Naive thymus-derived CD4-positive, alpha-beta T cell (primary cell): ENCODE measurements at regions not wholly inside any gene's neighbourhood (a gene's known extent, or its start where the extent isn't known, plus 50 kb on each side); places are given as distances from the start of the nearest gene placed in this dataset.
A peak's percentile ranks its signal among the peaks of the same experiment; 100 is the strongest.

Experiments
- ATAC-seq: fragments of 150-1000 bp; cut with Tn5 transposase; 2 replicates; pipeline ENCODE4 v1.10.0; 2021; ENCODE audit warnings: mild to moderate bottlenecking, moderate library complexity
- CTCF ChIA-PET: fragments of 350-600 bp; sonication (Branson Sonifier 250); formaldehyde crosslinking; loops from one replicate; lab custom pipeline; 2021; ENCODE audit warnings: antibody characterized with exemption; lab: Charles Lee
- POLR2A ChIA-PET: fragments of 350-600 bp; sonication (Branson Sonifier 250); formaldehyde crosslinking; loops from one replicate; lab custom pipeline; 2021; ENCODE audit warnings: antibody characterized with exemption, inconsistent platforms; lab: Charles Lee
- DNase-seq, 9 donors: peaks; one replicate each; pipeline versions ENCODE4 v3.0.0 to v3.0.0-alpha.2; 2020 to 2022; ENCODE audit warnings: mixed read lengths in 1 of 9
- H3K27ac ChIP-seq: one replicate; pipeline ENCODE4 v1.7.0; 2013; ENCODE audit warnings: mild to moderate bottlenecking, low read depth, low read length, moderate library complexity
- H3K27me3 ChIP-seq, 2 donors: one replicate each; pipeline ENCODE4 v1.7.0; 2013; ENCODE audit warnings: low read length in 2 of 2, mild to moderate bottlenecking in 2 of 2, moderate library complexity in 2 of 2; ENCODE audit not compliant: control insufficient read depth in 2 of 2, insufficient read depth in 2 of 2
- H3K36me3 ChIP-seq, 3 experiments: 1 replicate in 2 of 3; 2 replicates in 1 of 3; pipeline ENCODE4 v1.7.0; 2013; ENCODE audit warnings: low read length in 3 of 3, mild to moderate bottlenecking in 3 of 3, moderate library complexity in 1 of 3; ENCODE audit not compliant: insufficient read depth in 3 of 3, control insufficient read depth in 2 of 3
- H3K4me1 ChIP-seq, 2 donors: one replicate each; pipeline ENCODE4 v1.7.0; 2013; ENCODE audit warnings: low read length in 2 of 2, mild to moderate bottlenecking in 2 of 2, moderate library complexity in 1 of 2; ENCODE audit not compliant: control insufficient read depth in 2 of 2, insufficient read depth in 2 of 2
- H3K4me3 ChIP-seq: 2 replicates; pipeline ENCODE4 v1.7.0; 2013; ENCODE audit warnings: mild to moderate bottlenecking, low read length
- H3K9me3 ChIP-seq, 3 experiments: 1 replicate in 2 of 3; 2 replicates in 1 of 3; pipeline ENCODE4 v1.7.0; 2013; ENCODE audit warnings: low read length in 3 of 3; ENCODE audit not compliant: control insufficient read depth in 2 of 3
- H3K27ac Mint-ChIP-seq, 9 donors: one replicate each; pipeline ENCODE4 v1.8.0; 2020 to 2022; ENCODE audit warnings: mixed read lengths in 9 of 9, mild to moderate bottlenecking in 8 of 9, moderate library complexity in 5 of 9, inconsistent platforms in 2 of 9
- H3K27me3 Mint-ChIP-seq, 5 donors: one replicate each; pipeline ENCODE4 v1.8.0; 2021 to 2022; ENCODE audit warnings: mixed read lengths in 5 of 5, mild to moderate bottlenecking in 1 of 5
- H3K36me3 Mint-ChIP-seq, 5 donors: one replicate each; pipeline ENCODE4 v1.8.0; 2020 to 2022; ENCODE audit warnings: mixed read lengths in 5 of 5, mild to moderate bottlenecking in 3 of 5, inconsistent platforms in 1 of 5
- H3K4me1 Mint-ChIP-seq, 7 donors: one replicate each; pipeline ENCODE4 v1.8.0; 2020 to 2022; ENCODE audit warnings: mixed read lengths in 7 of 7, mild to moderate bottlenecking in 3 of 7, inconsistent platforms in 1 of 7
- H3K4me3 Mint-ChIP-seq, 10 donors: one replicate each; pipeline ENCODE4 v1.8.0; 2020 to 2022; ENCODE audit warnings: mild to moderate bottlenecking in 10 of 10, mixed read lengths in 10 of 10, moderate library complexity in 6 of 10, inconsistent platforms in 2 of 10
- H3K9me3 Mint-ChIP-seq, 11 donors: one replicate each; pipeline ENCODE4 v1.8.0; 2020 to 2022; ENCODE audit warnings: mixed read lengths in 11 of 11, mild to moderate bottlenecking in 4 of 11, inconsistent platforms in 1 of 11, moderate library complexity in 1 of 11
- intact Hi-C, 2 donors: fragments of 100-400 bp; cut with micrococcal nuclease; formaldehyde crosslinking; loops; one replicate each; pipeline ENCODE4 v1.15.1; 2023

GRCh38 chr7:156470399-156471320 is 169.9 kb upstream of the RNF32 start:
- Histone ChIP-seq H3K27me3 (no peaks in the 10 kb centered on the region), H3K27ac (no peak overlapping the region), H3K4me3 (no peak overlapping the region), H3K36me3 (no peaks in the 10 kb centered on the region), H3K9me3 (no peaks in the 10 kb centered on the region), H3K4me1 (no peaks in the 10 kb centered on the region)
- no peaks in the 10 kb centered on the region for H3K4me1 Mint-ChIP-seq
- H3K27ac Mint-ChIP-seq, result no peak overlapping the region
- no peak for DNase-seq
- H3K36me3 Mint-ChIP-seq, result no peaks in the 10 kb centered on the region
- peaks cover 17 to 32% (median 22%) of the 10 kb centered on the region in 5 donors for H3K27me3 Mint-ChIP-seq
- H3K4me3 Mint-ChIP-seq, result no peak overlapping the region
- no peak for ATAC-seq
- POLR2A ChIA-PET, result no interaction called here
- intact Hi-C loops, result loop anchor here in 1 of 2 donors (5.0 kb wide), 2 partner anchors 347 to 673 kb away; no protein-coding TSS in a partner anchor
- CTCF ChIA-PET, result no interaction called here
- no peaks in the 10 kb centered on the region for H3K9me3 Mint-ChIP-seq

GRCh38 chr7:156466955-156467625 is 173.5 kb upstream of the RNF32 start:
- no peaks in the 10 kb centered on the region for H3K36me3 Mint-ChIP-seq
- DNase-seq (no peak), ATAC-seq (no peak)
- CTCF ChIA-PET, result interaction anchor here (0.8 kb wide), 1 partner anchor 139 kb away, joined by 3 read pairs; no protein-coding TSS in a partner anchor
- H3K4me1 Mint-ChIP-seq, result no peaks in the 10 kb centered on the region
- H3K4me3 ChIP-seq, result no peak overlapping the region
- no peaks in the 10 kb centered on the region for H3K27me3 ChIP-seq
- H3K27ac Mint-ChIP-seq, result no peak overlapping the region
- H3K36me3 ChIP-seq, result no peaks in the 10 kb centered on the region
- H3K9me3 Mint-ChIP-seq, result peaks cover 0 to 1% (median 0%) of the 10 kb centered on the region in 11 donors
- H3K27ac ChIP-seq, result no peak overlapping the region
- POLR2A ChIA-PET, result no interaction called here
- no peak overlapping the region for H3K4me3 Mint-ChIP-seq
- peaks cover 5 to 29% (median 12%) of the 10 kb centered on the region in 5 donors for H3K27me3 Mint-ChIP-seq
- intact Hi-C loops, result no loop called here
- H3K4me1 ChIP-seq, result no peaks in the 10 kb centered on the region
- H3K9me3 ChIP-seq, result no peaks in the 10 kb centered on the region

GRCh38 chr7:156466272-156466671 is 174.3 kb upstream of the RNF32 start:
- Histone ChIP-seq H3K4me3 (no peak overlapping the region), H3K9me3 (no peaks in the 10 kb centered on the region), H3K4me1 (no peaks in the 10 kb centered on the region), H3K27me3 (no peaks in the 10 kb centered on the region), H3K27ac (no peak overlapping the region), H3K36me3 (no peaks in the 10 kb centered on the region)
- ChIA-PET POLR2A (no interaction called here), CTCF (no interaction called here)
- no peak overlapping the region for H3K4me3 Mint-ChIP-seq
- DNase-seq, result no peak
- H3K27ac Mint-ChIP-seq, result no peak overlapping the region
- peaks cover 0 to 1% (median 0%) of the 10 kb centered on the region in 11 donors for H3K9me3 Mint-ChIP-seq
- intact Hi-C loops, result no loop called here
- peaks cover 5 to 28% (median 12%) of the 10 kb centered on the region in 5 donors for H3K27me3 Mint-ChIP-seq
- H3K4me1 Mint-ChIP-seq, result no peaks in the 10 kb centered on the region
- no peak for ATAC-seq
- H3K36me3 Mint-ChIP-seq, result no peaks in the 10 kb centered on the region

- H3K36me3 Mint-ChIP-seq, result no peaks in the 10 kb centered on the region
- H3K4me3 Mint-ChIP-seq, result no peak overlapping the region
- CTCF ChIA-PET, result interaction anchor here (0.6 kb wide), 1 partner anchor 1454 kb away, joined by 3 read pairs; no protein-coding TSS in a partner anchor
- intact Hi-C loops, result no loop called here
- Histone ChIP-seq H3K9me3 (no peaks in the 10 kb centered on the region), H3K36me3 (no peaks in the 10 kb centered on the region), H3K4me1 (no peaks in the 10 kb centered on the region), H3K27ac (no peak overlapping the region), H3K27me3 (no peaks in the 10 kb centered on the region), H3K4me3 (no peak overlapping the region)
- POLR2A ChIA-PET, result no interaction called here
- H3K27ac Mint-ChIP-seq, result no peak overlapping the region
- ATAC-seq (peak; percentile 22), DNase-seq (no peak)
- peaks cover 5 to 23% (median 12%) of the 10 kb centered on the region in 5 donors for H3K27me3 Mint-ChIP-seq
- peaks cover 0 to 2% (median 0%) of the 10 kb centered on the region in 7 donors for H3K4me1 Mint-ChIP-seq
- H3K9me3 Mint-ChIP-seq, result peaks cover 0 to 1% (median 0%) of the 10 kb centered on the region in 11 donors
Measured at GRCh38 chr7:156465186-156465585, 175.4 kb upstream of the RNF32 start.

- H3K36me3 ChIP-seq, result no peaks in the 10 kb centered on the region
- H3K9me3 ChIP-seq, result no peaks in the 10 kb centered on the region
- POLR2A ChIA-PET, result no interaction called here
- no peaks in the 10 kb centered on the region for H3K36me3 Mint-ChIP-seq
- DNase-seq (no peak), ATAC-seq (no peak)
- intact Hi-C loops, result no loop called here
- no peak overlapping the region for H3K27ac Mint-ChIP-seq
- H3K27me3 Mint-ChIP-seq, result peaks cover 5 to 23% (median 12%) of the 10 kb centered on the region in 5 donors
- H3K4me3 ChIP-seq, result no peak overlapping the region
- H3K4me1 ChIP-seq, result no peaks in the 10 kb centered on the region
- peaks cover 0 to 2% (median 0%) of the 10 kb centered on the region in 7 donors for H3K4me1 Mint-ChIP-seq
- no peak overlapping the region for H3K27ac ChIP-seq
- CTCF ChIA-PET, result no interaction called here
- no peak overlapping the region for H3K4me3 Mint-ChIP-seq
- H3K27me3 ChIP-seq, result no peaks in the 10 kb centered on the region
- peaks cover 0 to 1% (median 0%) of the 10 kb centered on the region in 11 donors for H3K9me3 Mint-ChIP-seq
Measured at GRCh38 chr7:156464339-156464738, 176.2 kb upstream of the RNF32 start.

- H3K27me3 Mint-ChIP-seq, result peaks cover 5 to 23% (median 15%) of the 10 kb centered on the region in 5 donors
- intact Hi-C loops, result no loop called here
- no peak overlapping the region for H3K4me3 ChIP-seq
- ChIA-PET POLR2A (no interaction called here), CTCF (interaction anchor here (0.7 kb wide), 1 partner anchor 9 kb away, joined by 3 read pairs; no protein-coding TSS in a partner anchor)
- peaks cover 0 to 2% (median 0%) of the 10 kb centered on the region in 7 donors for H3K4me1 Mint-ChIP-seq
- H3K36me3 Mint-ChIP-seq, result no peaks in the 10 kb centered on the region
- no peak overlapping the region for H3K4me3 Mint-ChIP-seq
- H3K27ac ChIP-seq, result no peak overlapping the region
- peaks cover 0 to 1% (median 0%) of the 10 kb centered on the region in 11 donors for H3K9me3 Mint-ChIP-seq
- H3K4me1 ChIP-seq, result no peaks in the 10 kb centered on the region
- no peaks in the 10 kb centered on the region for H3K36me3 ChIP-seq
- no peak for ATAC-seq
- no peak overlapping the region for H3K27ac Mint-ChIP-seq
- no peaks in the 10 kb centered on the region for H3K27me3 ChIP-seq
- no peak for DNase-seq
- H3K9me3 ChIP-seq, result no peaks in the 10 kb centered on the region
Measured at GRCh38 chr7:156463280-156463679, 177.3 kb upstream of the RNF32 start.
